ENCODE measurements at regions not wholly inside any gene's neighbourhood (a gene's known extent, or its start where the extent isn't known, plus 50 kb on each side); places are given as distances from the start of the nearest gene placed in this dataset.
"Not testable (repeated sequence)": the region's sequence is repeated elsewhere in the genome, so short reads cannot be mapped to it uniquely, and the experiment has no call there.

DNA sequence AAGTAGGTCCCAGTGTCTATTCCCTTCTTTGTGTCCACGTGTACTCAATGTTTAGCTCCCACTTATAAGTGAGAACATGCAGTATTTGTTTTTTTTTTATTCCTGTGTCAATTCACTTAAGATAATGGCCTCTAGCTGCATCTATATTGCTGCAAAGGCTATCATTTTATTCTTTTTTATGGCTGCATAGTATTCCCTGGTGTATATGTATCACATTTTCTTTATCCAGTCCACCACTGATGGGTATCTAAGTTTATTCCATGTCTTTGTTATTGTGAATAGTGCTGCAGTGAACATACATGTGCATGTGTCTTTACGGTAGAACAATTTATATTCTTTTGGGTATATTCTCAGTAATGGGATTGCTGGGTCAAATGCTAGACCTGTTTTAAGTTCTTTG lies 329.4 kb downstream of the MEX3B start:
- not testable (repeated sequence) for TF ChIP-seq TAF1, POLR2A, POLR2AphosphoS5, POU2F2, SPI1 (IDR thresholded peaks at IDR 0.05; ENCODE audit: low read depth, low read length)

All from GM12891 (cell line).